ENCODE measurements at regions not wholly inside any gene's neighbourhood (a gene's known extent, or its start where the extent isn't known, plus 50 kb on each side); places are given as distances from the start of the nearest gene placed in this dataset.

DNA sequence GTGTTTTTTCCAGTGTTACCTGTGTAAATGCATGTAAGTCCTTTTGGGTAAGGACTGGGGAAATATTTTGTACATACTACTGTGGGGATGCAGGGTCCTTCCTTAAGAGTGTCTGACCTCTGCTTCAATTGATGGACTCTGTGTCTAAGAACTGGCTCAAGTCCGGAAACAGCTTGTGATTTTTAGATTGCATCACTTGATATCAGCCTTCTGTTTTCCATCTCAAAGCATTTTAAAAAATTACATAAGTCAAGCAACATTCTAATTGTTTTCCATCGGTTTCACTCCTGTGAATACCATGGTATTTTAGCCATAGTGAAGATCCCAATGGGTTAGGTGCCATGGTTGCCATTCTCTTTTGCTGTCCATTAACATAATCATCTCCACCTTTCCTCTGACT lies 597.6 kb downstream of the SQOR start:
- DNase-seq = no peak
- Mint-ChIP-seq H3K9me3 (peaks cover 2 to 17% (median 8%) of the 10 kb centered on the region in 6 donors), H3K4me1 (no peaks in the 10 kb centered on the region), H3K27ac (no peak overlapping the region), H3K27me3 (ENCODE audit: low read depth in 3 of 3) (no peaks in the 10 kb centered on the region), H3K4me3 (no peak overlapping the region), H3K36me3 (no peaks in the 10 kb centered on the region)

DNA sequence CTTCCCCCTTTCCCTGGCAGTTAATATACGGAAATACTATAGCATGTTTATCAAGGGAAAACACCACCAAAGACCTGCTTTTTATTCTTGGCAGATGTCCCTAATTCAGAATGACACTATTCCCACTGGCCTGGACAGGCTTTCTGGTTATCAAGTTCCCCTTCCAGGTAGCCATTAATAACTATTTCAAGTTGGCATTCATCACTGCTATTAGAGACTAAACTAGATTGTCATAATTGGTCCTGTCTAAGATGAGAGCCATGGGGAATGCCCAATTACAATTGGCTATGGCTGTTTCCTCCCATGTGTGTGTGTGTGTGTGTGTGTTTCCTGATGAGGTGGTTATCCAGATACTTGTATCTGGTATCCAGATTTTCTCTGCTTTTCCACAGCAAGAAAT lies 608.1 kb downstream of the SQOR start:
- Mint-ChIP-seq H3K27ac (no peak overlapping the region), H3K4me3 (no peak overlapping the region), H3K4me1 (no peaks in the 10 kb centered on the region), H3K27me3 (ENCODE audit: low read depth in 3 of 3) (peaks cover 0 to 4% (median 4%) of the 10 kb centered on the region in 3 donors), H3K9me3 (peaks cover 3 to 28% (median 7%) of the 10 kb centered on the region in 6 donors), H3K36me3 (peaks cover 0 to 8% (median 0%) of the 10 kb centered on the region in 3 donors)
- no peak for DNase-seq

DNA sequence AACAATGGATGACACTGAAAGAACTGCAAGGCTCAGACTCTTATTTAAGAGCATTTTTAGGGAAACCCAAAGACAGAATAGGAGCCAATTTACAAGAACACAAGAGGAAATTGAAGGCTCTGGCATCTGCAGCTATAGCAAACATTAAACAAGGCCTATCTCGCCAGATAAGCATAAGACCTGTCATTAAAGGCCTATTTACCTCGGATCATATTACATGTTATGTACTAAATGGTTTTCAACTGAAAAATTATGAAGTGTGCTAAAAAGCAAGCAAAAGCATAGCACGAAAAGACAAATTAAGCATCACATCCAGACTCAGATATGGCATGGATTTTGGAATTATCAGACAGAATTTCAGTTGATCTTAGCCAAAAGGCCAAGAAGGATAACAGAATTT lies 617.1 kb downstream of the SQOR start:
- no peaks in the 10 kb centered on the region for H3K27me3 Mint-ChIP-seq (ENCODE audit: low read depth in 3 of 3)
- no peak overlapping the region for H3K4me3 Mint-ChIP-seq
- H3K9me3 Mint-ChIP-seq = peaks cover 8 to 30% (median 14%) of the 10 kb centered on the region in 6 donors
- peaks cover 0 to 4% (median 2%) of the 10 kb centered on the region in 3 donors for H3K36me3 Mint-ChIP-seq
- H3K27ac Mint-ChIP-seq = no peak overlapping the region
- H3K4me1 Mint-ChIP-seq = no peaks in the 10 kb centered on the region
- no peak for DNase-seq

DNA sequence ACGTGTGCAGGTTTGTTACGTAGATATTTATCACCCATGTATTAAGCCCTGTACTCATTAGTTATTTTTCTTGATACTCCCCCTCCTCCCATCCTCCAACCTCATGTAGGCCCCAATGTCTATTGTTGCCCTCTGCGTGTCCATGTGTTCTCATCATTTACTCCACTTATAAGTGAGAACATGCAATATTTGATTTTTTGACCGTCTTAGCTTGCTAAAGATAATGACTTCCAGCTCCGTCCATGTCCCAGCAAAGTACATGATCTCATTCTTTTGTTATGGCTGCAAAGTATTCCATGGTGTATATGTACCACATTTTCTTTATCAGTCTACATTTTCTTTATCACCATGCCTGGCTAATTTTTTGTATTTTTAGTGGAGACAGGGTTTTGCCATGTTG lies 623.2 kb downstream of the SQOR start:
- H3K27ac Mint-ChIP-seq = no peak overlapping the region
- no peak overlapping the region for H3K4me3 Mint-ChIP-seq
- no peaks in the 10 kb centered on the region for H3K4me1 Mint-ChIP-seq
- no peaks in the 10 kb centered on the region for H3K27me3 Mint-ChIP-seq (ENCODE audit: low read depth in 3 of 3)
- no peak for DNase-seq
- H3K9me3 Mint-ChIP-seq = peaks cover 8 to 36% (median 14%) of the 10 kb centered on the region in 6 donors
- H3K36me3 Mint-ChIP-seq = peaks cover 0 to under 1% (median 0%) of the 10 kb centered on the region in 3 donors

DNA sequence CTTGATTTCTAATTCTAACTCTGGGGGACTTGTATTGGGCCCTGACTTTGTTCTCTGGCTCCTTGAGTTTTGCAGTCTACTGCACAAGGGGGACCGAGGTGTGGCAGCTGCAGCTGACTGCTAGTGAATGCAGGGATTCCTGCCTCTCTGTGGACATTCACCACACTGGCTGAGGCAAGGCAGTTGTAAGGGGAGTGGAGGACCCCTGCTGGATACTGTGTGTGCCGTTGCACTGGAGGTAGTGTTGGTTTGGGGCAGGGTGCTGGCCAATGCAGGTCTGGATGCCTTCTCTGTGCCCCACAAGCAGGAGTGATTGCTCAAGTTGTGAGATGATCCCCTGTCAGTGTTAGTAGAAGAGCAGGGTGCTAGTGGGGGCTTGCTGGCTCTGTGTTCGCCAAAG lies 626.1 kb downstream of the SQOR start:
- DNase-seq = no peak
- Mint-ChIP-seq H3K9me3 (peaks cover 3 to 36% (median 13%) of the 10 kb centered on the region in 6 donors), H3K4me1 (no peaks in the 10 kb centered on the region), H3K4me3 (no peak overlapping the region), H3K36me3 (no peaks in the 10 kb centered on the region), H3K27me3 (ENCODE audit: low read depth in 3 of 3) (no peaks in the 10 kb centered on the region), H3K27ac (no peak overlapping the region)

DNA sequence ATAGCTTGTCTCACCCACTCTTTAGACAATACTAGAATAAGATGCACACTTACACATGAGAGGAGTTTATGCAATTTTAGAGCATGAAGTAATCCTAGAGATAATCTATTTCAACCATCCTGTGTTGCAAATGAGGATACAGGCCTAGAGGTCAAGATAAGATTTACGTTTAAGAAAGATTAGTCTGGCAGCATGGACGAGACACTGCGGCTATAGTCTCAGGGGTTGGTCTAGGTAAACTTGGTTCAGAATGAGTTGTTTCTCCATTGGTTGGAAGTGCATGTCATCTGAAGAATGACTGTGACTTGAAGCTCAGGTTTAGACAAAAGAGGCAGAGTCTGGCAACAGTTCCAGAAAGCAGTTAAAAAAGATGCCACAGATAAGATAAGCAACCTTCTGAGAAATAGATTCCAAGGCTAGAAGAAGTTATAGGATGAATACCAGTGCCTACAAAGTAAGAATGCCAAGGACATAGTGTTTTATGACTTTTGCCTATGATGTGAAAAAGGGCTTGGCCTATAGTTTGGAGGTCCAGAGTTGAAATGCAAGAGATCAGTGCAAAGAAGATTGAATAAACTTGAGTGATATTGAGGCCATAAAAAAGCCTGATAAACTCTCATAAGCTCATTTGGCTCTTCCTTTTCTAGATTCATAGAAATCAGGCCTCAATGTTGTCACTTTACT lies 631.0 kb downstream of the SQOR start:
- Mint-ChIP-seq H3K4me3 (no peak overlapping the region), H3K27me3 (ENCODE audit: low read depth in 3 of 3) (no peaks in the 10 kb centered on the region), H3K9me3 (peaks cover 0 to 22% (median 6%) of the 10 kb centered on the region in 6 donors), H3K27ac (no peak overlapping the region), H3K36me3 (no peaks in the 10 kb centered on the region), H3K4me1 (no peaks in the 10 kb centered on the region)
- DNase-seq = no peak

DNA sequence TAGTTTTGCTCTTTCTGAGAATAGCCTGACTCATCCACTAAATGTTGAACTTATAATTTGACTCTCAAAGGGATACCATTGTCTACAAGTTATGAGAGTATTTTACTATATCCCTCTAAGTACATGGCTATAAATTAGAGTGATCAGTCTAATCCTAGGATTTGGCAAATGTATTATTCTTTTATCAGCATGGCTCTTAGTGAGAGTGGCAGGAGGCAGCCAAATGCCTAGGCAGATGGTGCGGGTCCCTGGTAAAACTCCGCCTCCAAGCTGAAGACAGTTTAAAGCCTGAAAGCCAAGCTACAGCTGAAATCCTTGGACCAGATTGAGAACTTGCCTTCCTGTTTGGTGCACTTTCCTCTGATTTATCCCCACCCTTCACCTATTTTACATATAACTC lies 631.8 kb downstream of the SQOR start:
- no peaks in the 10 kb centered on the region for H3K4me1 Mint-ChIP-seq
- H3K4me3 Mint-ChIP-seq = no peak overlapping the region

DNA sequence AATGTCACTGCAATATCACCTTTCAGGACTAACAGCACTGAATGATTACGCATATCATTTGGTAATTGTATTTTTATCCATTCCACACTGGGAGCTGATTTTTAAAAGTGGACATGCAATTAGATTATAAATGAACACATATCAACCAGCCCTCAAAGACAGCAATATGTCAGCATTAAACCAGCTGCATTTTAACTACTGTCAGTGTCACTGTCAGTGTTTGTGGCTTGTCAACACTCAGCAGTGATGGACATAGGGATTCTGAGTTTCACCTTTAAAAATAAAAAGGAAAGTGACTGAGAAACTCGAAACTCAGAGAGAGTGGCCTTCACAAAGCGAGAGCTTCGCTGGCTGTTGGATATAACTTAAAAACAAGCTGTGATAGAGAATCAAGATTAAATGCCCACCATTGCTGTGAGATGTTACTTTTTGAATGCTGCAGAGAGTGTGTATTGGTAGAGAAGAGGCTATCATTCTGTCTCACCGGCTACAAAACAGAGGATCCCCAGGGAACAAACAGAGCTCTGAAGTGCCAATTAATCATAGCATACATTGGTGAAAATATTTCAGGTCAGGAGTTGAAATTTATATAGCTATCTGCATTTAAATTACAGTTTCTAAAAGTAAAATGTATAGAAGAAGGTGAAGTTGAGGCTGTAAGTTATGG lies 635.8 kb downstream of the SQOR start:
- no peak overlapping the region for H3K27ac Mint-ChIP-seq
- no peak for DNase-seq
- H3K27me3 Mint-ChIP-seq (ENCODE audit: low read depth in 3 of 3) = no peaks in the 10 kb centered on the region
- H3K9me3 Mint-ChIP-seq = peaks cover 2 to 20% (median 5%) of the 10 kb centered on the region in 6 donors
- H3K4me1 Mint-ChIP-seq = no peaks in the 10 kb centered on the region
- H3K36me3 Mint-ChIP-seq = no peaks in the 10 kb centered on the region
- H3K4me3 Mint-ChIP-seq = no peak overlapping the region

More for the DNA sequence above, 631.8 kb downstream of the SQOR start:
- no peak for DNase-seq
- Mint-ChIP-seq H3K9me3 (peaks cover 0 to 26% (median 4%) of the 10 kb centered on the region in 6 donors), H3K36me3 (no peaks in the 10 kb centered on the region), H3K27ac (no peak overlapping the region), H3K27me3 (ENCODE audit: low read depth in 3 of 3) (no peaks in the 10 kb centered on the region)

DNA sequence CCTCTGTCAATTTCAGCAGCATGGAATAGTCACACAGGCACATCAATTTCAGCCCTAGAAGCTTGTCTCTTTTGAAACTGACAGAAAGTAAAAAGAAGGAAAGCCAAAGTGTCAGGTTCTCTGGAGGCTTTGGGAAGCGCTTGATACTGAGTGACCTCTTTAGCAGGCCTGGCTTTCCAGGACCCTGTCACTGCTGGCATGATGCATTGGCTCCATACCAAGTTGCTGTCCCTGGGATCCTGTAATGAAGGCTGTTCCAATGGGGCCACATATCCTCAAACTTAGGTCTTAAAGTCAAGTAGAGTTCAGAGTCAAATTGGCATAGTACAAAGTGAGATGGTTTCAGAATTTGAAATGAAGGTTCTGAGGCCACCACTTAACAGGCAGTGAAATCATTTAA lies 640.9 kb downstream of the SQOR start:
- Mint-ChIP-seq H3K27ac (no peak overlapping the region), H3K36me3 (no peaks in the 10 kb centered on the region), H3K4me3 (no peak overlapping the region), H3K4me1 (no peaks in the 10 kb centered on the region), H3K9me3 (peaks cover 1 to 40% (median 4%) of the 10 kb centered on the region in 6 donors), H3K27me3 (ENCODE audit: low read depth in 3 of 3) (no peaks in the 10 kb centered on the region)
- DNase-seq = no peak

DNA sequence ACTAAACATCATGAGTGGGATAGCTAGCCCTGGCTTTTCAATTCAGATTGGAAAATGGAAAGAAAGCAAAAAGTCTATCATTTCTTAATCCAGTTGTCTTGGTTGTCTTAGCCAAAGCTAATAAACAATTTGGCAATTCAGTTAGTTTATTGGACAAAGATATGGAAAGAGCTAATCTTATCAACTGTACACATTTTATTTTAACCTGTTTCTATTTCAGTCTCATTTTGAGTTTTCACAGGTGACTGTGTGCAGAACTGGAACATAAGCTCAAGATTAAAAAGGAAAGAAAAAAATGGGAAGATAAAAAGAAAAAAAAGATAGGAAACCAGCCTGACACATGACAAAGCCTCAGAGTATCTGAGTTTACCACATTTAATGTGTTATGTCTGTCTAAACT lies 642.6 kb downstream of the SQOR start:
- Mint-ChIP-seq H3K4me1 (no peaks in the 10 kb centered on the region), H3K27me3 (ENCODE audit: low read depth in 3 of 3) (no peaks in the 10 kb centered on the region), H3K27ac (no peak overlapping the region), H3K9me3 (peaks cover 2 to 31% (median 6%) of the 10 kb centered on the region in 6 donors), H3K4me3 (no peak overlapping the region), H3K36me3 (no peaks in the 10 kb centered on the region)
- DNase-seq = no peak

DNA sequence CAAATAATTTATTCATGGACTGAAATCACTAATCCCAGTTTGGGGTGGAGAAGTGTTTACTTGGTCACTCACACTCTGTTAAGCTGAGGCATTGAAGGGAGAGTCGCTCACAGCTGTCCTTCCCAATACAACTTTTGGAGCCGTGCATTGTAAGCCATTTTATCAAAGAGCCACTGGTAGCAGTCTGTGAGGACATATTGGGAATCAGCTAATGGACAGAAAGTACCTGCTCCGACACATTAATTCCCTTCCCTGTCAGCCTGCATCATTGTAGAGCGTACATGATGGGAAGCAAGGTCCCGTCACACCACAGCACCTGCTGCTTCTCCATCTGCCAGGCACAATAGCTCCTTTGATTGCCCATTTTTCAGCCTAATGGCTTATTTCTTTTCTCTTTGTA lies 643.2 kb downstream of the SQOR start:
- Mint-ChIP-seq H3K4me3 (no peak overlapping the region), H3K27ac (no peak overlapping the region), H3K4me1 (no peaks in the 10 kb centered on the region), H3K27me3 (ENCODE audit: low read depth in 3 of 3) (no peaks in the 10 kb centered on the region), H3K36me3 (no peaks in the 10 kb centered on the region), H3K9me3 (peaks cover 2 to 27% (median 7%) of the 10 kb centered on the region in 6 donors)
- no peak for DNase-seq

DNA sequence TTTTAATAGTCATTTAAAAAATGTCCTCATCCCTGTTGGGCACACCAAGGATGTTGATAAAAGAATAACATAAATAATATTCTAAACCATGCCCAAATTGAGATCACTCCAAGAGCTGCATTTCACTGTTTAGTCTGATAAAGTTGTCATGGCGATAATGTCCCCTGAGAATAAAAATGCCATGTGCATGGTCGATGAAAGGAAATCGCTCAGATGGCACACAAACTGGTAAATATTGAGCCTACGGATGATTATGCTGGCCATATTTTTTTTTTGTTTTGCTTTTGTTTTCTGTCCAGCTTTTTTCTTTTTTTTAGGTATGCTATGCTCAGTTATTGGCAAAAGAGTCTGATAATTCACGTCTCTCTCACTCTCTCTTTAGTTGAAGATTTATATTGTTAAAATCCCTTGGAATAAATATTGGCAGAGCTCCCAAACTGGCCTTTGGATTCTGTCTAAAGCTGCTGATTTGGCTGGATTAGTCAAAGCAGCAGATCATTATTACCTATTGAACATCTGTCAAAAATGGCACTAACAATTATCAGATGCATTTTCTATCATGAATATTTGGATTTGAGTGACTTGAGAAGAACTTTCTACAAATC lies 643.8 kb downstream of the SQOR start:
- H3K4me1 Mint-ChIP-seq = no peaks in the 10 kb centered on the region
- H3K4me3 Mint-ChIP-seq = no peak overlapping the region
- no peak for DNase-seq
- H3K36me3 Mint-ChIP-seq = no peaks in the 10 kb centered on the region
- H3K9me3 Mint-ChIP-seq = peaks cover 2 to 27% (median 7%) of the 10 kb centered on the region in 6 donors
- no peak overlapping the region for H3K27ac Mint-ChIP-seq
- H3K27me3 Mint-ChIP-seq (ENCODE audit: low read depth in 3 of 3) = no peaks in the 10 kb centered on the region

DNA sequence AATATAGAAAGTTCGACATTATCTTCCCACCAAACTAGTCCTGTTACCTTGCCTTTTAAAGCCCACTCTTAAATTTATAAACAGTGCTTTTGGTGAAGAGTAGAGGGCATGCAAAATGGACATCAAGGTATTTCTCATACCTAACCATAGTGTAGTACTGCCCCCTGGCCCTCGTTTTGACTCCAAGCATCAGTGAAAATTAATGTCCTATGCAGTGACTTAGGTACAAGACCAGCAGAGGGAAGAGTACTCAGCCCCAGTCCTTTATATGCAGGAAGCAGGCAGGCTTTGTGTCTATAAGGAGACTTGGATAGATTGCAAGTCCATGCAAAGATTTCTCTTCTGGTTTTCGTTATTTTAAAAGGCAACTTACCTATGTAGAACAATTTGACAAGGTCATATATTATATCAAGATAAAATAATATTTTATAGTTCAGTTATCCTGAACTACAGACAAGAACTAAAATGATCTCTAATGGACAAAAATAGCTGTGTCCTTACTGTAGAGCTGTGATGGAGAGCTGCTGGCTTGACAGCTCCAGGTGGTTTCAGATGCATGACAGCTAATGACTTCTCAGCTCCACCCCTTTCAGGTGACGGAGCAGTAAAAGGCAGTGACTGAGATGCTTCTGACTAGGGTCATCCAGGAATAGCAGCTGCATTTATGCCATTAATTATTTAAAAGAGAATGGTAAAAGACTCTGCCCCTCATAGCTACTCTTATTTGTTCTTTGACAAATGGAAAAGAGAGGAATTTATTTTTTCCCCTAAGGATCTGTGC lies 646.1 kb downstream of the SQOR start:
- H3K4me3 Mint-ChIP-seq = no peak overlapping the region
- H3K27ac Mint-ChIP-seq = no peak overlapping the region
- peaks cover 2 to 25% (median 6%) of the 10 kb centered on the region in 6 donors for H3K9me3 Mint-ChIP-seq
- no peak for DNase-seq
- H3K27me3 Mint-ChIP-seq (ENCODE audit: low read depth in 3 of 3) = peaks cover 0 to 4% (median 0%) of the 10 kb centered on the region in 3 donors
- no peaks in the 10 kb centered on the region for H3K36me3 Mint-ChIP-seq
- no peaks in the 10 kb centered on the region for H3K4me1 Mint-ChIP-seq

DNA sequence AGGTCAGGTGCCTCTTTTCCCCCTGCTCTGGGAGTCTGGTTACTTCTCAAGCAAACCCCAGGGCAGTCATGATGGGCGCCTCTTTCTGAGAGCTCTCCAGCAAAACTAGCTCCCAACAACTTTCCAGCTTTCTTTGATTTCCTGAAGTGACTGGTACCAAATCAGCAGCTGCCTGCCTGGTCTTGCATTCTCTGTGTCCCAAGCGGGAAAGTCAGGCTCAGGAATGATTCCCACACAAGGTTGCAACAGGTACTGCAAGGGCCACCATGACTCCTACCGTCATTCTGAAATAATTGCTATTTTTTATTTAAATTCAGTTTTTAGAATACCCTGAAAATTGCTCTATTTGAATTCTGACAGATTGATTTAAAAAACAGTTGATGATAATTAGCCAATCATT lies 658.7 kb downstream of the SQOR start:
- H3K4me3 Mint-ChIP-seq = no peak overlapping the region
- H3K4me1 Mint-ChIP-seq = no peaks in the 10 kb centered on the region
- peaks cover 6 to 31% (median 8%) of the 10 kb centered on the region in 6 donors for H3K9me3 Mint-ChIP-seq
- H3K27me3 Mint-ChIP-seq (ENCODE audit: low read depth in 3 of 3) = peaks cover 0 to 2% (median 0%) of the 10 kb centered on the region in 3 donors
- H3K36me3 Mint-ChIP-seq = no peaks in the 10 kb centered on the region
- H3K27ac Mint-ChIP-seq = no peak overlapping the region
- no peak for DNase-seq
